ENCODE measurements at regions not wholly inside any gene's neighbourhood (a gene's known extent, or its start where the extent isn't known, plus 50 kb on each side); places are given as distances from the start of the nearest gene placed in this dataset.

GRCh38 chr2:37782155-37782673 is 110.8 kb upstream of the CDC42EP3 start:
- DNase-seq (ENCODE audit: low read depth in 4 of 4, low spot score in 1 of 4) = no peak

GRCh38 chr2:37782721-37783371 is 111.4 kb upstream of the CDC42EP3 start:
- no peak for DNase-seq (ENCODE audit: low read depth in 4 of 4, low spot score in 1 of 4)

GRCh38 chr2:37783545-37783944 is 112.1 kb upstream of the CDC42EP3 start:
- no peak for DNase-seq (ENCODE audit: low read depth in 4 of 4, low spot score in 1 of 4)

- no peak for DNase-seq (ENCODE audit: low read depth in 4 of 4, low spot score in 1 of 4)
Observed at GRCh38 chr2:37784071-37784758, 112.8 kb upstream of the CDC42EP3 start.

- DNase-seq (ENCODE audit: low read depth in 4 of 4, low spot score in 1 of 4) = no peak
Observed at GRCh38 chr2:37784759-37785149, 113.3 kb upstream of the CDC42EP3 start.

GRCh38 chr2:37786191-37786698 is 114.8 kb upstream of the CDC42EP3 start:
- no peak for DNase-seq (ENCODE audit: low read depth in 4 of 4, low spot score in 1 of 4)

GRCh38 chr2:37786854-37787253 is 115.4 kb upstream of the CDC42EP3 start:
- DNase-seq (ENCODE audit: low read depth in 4 of 4, low spot score in 1 of 4) = no peak

- DNase-seq (ENCODE audit: low read depth in 4 of 4, low spot score in 1 of 4) = no peak
Observed at GRCh38 chr2:37788602-37789209, 117.3 kb upstream of the CDC42EP3 start.

GRCh38 chr2:37790019-37790418 is 118.6 kb upstream of the CDC42EP3 start:
- DNase-seq (ENCODE audit: low read depth in 4 of 4, low spot score in 1 of 4) = no peak

GRCh38 chr2:37790462-37790861 is 119.0 kb upstream of the CDC42EP3 start:
- DNase-seq (ENCODE audit: low read depth in 4 of 4, low spot score in 1 of 4) = no peak

GRCh38 chr2:37792366-37792765 is 120.9 kb upstream of the CDC42EP3 start:
- DNase-seq (ENCODE audit: low read depth in 4 of 4, low spot score in 1 of 4) = no peak

GRCh38 chr2:37793004-37793403 is 121.6 kb upstream of the CDC42EP3 start:
- no peak for DNase-seq (ENCODE audit: low read depth in 4 of 4, low spot score in 1 of 4)

GRCh38 chr2:37794717-37795116 is 123.3 kb upstream of the CDC42EP3 start:
- DNase-seq (ENCODE audit: low read depth in 4 of 4, low spot score in 1 of 4) = no peak

GRCh38 chr2:37795456-37795855 is 124.0 kb upstream of the CDC42EP3 start:
- DNase-seq (ENCODE audit: low read depth in 4 of 4, low spot score in 1 of 4) = no peak

- no peak for DNase-seq (ENCODE audit: low read depth in 4 of 4, low spot score in 1 of 4)
Observed at GRCh38 chr2:37795938-37796337, 124.5 kb upstream of the CDC42EP3 start.

GRCh38 chr2:37796481-37796880 is 125.0 kb upstream of the CDC42EP3 start:
- no peak for DNase-seq (ENCODE audit: low read depth in 4 of 4, low spot score in 1 of 4)

- no peak for DNase-seq (ENCODE audit: low read depth in 4 of 4, low spot score in 1 of 4)
Observed at GRCh38 chr2:37797081-37797480, 125.6 kb upstream of the CDC42EP3 start.

GRCh38 chr2:37798315-37799005 is 126.6 kb upstream of the RMDN2 start:
- DNase-seq (ENCODE audit: low read depth in 4 of 4, low spot score in 1 of 4) = no peak

GRCh38 chr2:37800176-37800858 is 124.8 kb upstream of the RMDN2 start:
- no peak for DNase-seq (ENCODE audit: low read depth in 4 of 4, low spot score in 1 of 4)

- DNase-seq (ENCODE audit: low read depth in 4 of 4, low spot score in 1 of 4) = no peak
Observed at GRCh38 chr2:37802211-37802752, 122.8 kb upstream of the RMDN2 start.
